ENCODE measurements at regions not wholly inside any gene's neighbourhood (a gene's known extent, or its start where the extent isn't known, plus 50 kb on each side); places are given as distances from the start of the nearest gene placed in this dataset.

DNA sequence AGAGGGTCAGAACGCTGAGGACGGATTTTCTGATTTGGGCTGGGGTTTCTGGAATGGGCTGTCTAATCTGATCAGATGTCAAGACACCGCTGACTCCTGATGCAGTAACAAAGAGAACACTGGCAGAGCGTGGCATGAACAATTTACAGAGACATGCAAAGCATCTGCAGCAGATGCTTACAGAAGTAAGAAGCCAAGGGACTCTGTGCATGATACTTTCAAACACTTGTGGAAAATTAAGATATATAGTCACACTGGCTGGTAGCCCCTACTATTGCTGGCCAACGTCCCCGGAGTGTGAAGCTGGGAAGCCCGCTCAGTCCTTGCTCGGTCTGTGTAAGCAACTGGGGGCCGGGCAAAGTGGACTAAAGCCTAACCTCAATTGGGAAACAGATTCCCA is 903.7 kb downstream of the BRD1 start:
- TF ChIP-seq, protein P1, sequence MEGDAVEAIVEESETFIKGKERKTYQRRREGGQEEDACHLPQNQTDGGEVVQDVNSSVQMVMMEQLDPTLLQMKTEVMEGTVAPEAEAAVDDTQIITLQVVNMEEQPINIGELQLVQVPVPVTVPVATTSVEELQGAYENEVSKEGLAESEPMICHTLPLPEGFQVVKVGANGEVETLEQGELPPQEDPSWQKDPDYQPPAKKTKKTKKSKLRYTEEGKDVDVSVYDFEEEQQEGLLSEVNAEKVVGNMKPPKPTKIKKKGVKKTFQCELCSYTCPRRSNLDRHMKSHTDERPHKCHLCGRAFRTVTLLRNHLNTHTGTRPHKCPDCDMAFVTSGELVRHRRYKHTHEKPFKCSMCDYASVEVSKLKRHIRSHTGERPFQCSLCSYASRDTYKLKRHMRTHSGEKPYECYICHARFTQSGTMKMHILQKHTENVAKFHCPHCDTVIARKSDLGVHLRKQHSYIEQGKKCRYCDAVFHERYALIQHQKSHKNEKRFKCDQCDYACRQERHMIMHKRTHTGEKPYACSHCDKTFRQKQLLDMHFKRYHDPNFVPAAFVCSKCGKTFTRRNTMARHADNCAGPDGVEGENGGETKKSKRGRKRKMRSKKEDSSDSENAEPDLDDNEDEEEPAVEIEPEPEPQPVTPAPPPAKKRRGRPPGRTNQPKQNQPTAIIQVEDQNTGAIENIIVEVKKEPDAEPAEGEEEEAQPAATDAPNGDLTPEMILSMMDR (IDR thresholded peaks at IDR 0.05): no peak
- TF ChIP-seq POLR2A (IDR thresholded peaks at IDR 0.05) (no peak), EP300 (IDR thresholded peaks at IDR 0.05) (no peak)
